Hematopoietic multipotent progenitor cell (in vitro differentiated cells): ENCODE measurements at regions not wholly inside any gene's neighbourhood (a gene's known extent, or its start where the extent isn't known, plus 50 kb on each side); places are given as distances from the start of the nearest gene placed in this dataset.

Experiments
- DNase-seq, 3 donors: peaks; one replicate each; pipeline ENCODE4 v3.0.0-alpha.2; 2011 to 2015; ENCODE audit warnings: low read depth in 2 of 3, low spot score in 2 of 3

GRCh38 chr21:35672313-35672712 is 388.0 kb downstream of the SETD4 start:
- no peak for DNase-seq

DNA sequence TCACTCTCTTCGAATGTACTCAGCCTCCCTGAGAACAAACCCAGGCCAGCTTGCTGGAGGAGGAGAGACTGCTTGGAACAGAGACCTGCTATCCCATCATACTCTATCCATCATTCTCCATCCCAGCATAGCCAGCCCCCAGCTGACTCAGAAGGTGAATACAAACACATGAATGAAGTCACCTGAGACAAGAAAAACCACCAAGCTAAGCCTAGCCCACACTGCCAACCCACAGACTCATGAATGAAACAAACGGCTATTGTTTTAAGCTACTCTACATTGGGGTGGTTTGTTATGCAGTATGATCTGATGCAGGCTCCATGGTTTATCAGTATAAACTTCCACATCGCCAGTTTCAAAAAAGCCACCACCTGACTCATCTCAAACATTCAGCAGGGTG is 395.6 kb downstream of the SETD4 start:
- no peak for DNase-seq

GRCh38 chr21:35663856-35664606 is 396.3 kb downstream of the SETD4 start:
- no peak for DNase-seq

- peak in 2 of 3 donors; percentile 58 to 82 for DNase-seq
Observed at GRCh38 chr21:35658242-35658641, 402.1 kb downstream of the SETD4 start.

- DNase-seq, result no peak
Observed at GRCh38 chr21:35652872-35653271, 407.5 kb downstream of the SETD4 start.

DNA sequence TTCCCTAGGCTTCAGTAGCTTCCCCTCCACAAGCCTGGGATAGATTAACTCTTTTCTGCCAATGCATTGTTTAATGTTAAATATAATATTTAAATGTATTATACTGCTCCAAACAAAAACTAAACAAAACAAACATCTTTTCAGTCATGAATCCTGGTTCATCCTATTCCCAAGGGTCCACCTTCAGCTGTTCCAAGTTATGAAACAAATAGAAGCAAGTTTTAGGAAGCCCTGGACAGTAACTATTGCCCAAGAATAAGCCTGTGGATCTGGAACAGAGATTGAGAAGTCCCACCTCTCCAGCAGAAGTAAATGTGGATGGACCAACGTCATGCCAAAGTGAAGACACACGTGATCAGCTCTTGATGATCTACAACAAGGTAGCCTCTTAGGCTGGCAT is 408.1 kb downstream of the SETD4 start:
- no peak for DNase-seq

DNA sequence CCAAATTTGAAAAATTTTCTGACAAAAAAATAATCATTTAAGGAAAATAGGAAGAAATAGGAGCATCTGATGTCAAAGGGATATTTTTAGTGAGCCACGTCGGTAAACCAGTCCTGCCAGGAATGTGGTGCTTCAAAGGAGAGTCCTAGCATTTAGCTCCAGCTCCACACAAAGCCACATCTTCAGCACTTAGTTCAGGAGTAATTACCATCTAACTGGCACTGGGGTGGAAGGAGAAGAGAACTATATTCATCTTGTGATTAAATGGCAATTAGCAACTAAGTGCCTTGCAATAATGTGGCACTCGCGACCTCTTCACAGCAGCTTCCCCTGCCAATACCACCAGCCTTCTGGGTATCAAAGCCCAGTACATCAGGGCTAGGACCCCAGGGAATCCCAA is 409.1 kb downstream of the SETD4 start:
- no peak for DNase-seq

DNA sequence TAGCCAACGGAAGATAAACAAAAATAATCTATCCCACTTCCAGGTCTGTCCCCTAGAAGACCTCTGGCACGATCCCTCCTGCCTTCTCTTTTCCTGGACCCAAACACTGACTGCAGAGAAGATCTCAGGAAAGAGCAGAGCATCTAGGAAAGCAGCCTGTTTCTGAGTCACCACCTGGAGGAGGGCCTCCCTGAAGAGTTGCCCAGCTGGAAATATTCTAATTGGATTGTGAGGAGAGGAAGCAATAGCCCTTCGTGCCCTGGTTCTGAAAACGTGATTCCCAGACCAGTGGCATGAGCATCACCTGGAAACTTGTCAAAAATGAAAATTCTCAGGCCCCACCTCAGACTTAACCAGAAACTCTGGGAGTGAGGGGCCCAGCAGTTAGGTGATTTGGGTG is 411.1 kb downstream of the SETD4 start:
- DNase-seq, result no peak

- no peak for DNase-seq
Observed at GRCh38 chr21:35648512-35648911, 411.8 kb downstream of the SETD4 start.

DNA sequence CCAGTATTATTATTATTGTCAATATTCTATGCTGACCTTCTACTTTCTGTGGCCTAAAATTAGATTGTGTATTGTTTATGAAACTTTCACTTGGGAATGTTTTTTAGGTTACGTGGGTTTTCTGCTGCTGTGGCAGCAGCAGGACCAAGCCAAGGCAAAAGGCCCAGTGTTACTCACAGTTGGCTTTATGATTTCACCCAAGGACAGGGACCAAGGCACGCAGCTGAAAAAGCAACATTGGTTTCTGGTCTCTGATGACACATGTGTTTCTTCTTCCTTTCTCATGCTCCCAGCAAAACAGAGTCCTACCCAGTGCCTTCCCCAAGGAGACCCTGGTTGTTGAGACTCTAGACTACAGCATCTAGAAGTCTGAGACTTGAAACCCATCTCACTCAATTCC is 413.7 kb downstream of the SETD4 start:
- no peak for DNase-seq

DNA sequence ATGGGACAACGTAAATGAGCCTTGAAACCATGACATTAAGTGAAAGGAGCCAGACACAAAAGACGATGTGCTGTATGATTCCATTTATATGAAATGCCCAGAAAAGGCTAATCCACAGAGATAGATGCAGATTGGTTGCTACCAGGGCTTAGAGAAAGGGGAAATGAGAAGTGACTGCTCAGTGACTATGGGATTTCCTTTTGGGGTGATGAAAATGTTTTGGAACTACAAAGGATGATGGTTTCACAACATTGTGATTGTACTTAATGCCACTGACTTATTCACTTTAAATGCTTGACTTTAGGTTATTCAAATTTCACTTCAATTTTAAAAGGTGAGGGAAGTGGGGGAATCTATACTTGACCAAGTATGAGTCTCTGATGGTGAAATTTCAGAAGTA is 414.3 kb downstream of the SETD4 start:
- DNase-seq, result no peak

DNA sequence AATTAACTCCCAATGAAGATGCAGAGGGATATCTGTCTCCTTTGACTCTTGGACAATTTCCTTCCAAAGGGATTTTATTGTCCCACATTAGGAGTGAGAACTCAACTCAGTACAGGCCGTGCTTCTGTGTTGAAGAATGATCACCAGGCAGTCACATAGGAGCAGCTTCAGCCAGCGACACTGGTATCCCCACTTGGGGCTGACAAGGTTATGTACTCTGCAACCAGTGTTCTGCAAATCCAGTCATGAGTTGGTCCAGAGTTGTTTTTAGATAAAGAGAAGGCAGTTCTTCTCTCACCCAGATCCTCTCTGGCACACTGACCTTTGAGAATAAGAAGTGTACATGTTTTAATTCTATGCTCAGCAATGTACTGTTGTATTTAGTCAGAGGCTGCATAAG is 415.8 kb downstream of the SETD4 start:
- DNase-seq, result no peak

DNA sequence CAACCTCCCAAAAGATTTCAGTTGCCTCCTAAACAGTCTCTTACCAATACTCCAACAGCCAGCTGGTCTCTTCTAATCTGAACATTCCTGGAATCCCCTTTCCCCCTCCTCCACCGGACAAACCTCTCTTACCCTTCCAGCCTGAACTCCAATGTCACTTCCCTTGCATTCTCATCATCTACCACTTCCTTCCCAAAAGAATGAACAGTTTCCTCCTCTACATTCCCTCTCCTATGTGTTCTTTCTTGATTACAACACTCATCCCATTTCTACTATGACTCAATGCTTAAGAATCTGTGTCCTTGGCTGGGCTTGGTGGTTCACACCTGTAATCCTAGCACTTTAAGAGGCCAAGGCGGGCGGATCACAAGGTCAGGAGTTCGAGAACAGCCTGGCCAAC is 417.1 kb downstream of the SETD4 start:
- no peak for DNase-seq

DNA sequence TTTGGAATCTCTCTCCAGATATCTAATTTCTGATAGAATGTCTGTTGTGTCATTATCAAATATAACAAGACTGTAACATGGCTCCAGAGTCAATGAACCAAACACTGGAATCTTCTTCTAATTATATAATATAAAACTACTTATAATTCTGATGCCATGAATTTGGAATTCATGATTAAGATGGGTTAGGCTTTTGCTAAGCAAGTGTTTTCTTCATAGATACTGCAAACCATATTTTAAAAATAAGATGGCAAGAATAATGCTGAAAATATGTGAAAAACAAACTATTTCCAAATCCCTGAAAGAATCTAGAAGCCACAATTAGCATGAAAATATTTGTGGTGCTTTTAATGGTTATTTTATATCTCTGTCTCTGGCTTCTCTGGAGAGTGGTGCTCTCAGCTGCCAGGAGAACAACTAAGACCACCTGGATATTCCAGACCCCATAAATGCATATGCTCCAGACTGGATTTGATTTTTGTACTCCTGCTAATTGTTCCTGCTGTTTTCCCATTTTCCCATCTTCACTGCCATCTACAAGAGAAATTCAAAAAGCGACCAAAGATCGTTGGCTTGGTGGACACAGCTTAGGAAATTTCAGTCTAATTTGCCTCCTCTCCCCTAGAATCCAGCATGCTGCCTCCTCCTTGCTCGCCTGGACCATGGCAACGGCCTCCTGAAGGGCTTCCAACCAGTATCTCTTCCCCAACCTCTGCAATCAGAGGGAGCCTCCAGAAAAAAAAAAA is 418.9 kb downstream of the SETD4 start:
- DNase-seq, result no peak

DNA sequence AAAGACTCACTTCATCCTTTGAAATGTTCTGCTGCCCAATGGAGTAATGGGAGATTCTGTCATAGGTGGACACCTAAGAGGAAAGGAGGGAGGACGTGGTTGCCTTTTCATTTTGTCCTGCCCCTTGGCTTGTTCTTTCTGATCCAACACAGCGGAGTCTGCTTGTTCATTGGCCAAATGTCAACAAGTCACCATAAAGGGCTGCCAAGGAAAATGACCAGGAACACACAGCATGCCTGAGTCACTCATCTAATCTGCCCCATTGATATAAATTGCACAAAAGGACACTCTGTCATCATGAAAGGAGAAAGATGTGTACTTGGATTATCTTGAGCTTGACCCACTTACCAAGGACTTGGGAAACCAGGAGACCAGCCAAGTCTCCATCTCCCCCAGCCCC is 422.9 kb downstream of the SETD4 start:
- no peak for DNase-seq

DNA sequence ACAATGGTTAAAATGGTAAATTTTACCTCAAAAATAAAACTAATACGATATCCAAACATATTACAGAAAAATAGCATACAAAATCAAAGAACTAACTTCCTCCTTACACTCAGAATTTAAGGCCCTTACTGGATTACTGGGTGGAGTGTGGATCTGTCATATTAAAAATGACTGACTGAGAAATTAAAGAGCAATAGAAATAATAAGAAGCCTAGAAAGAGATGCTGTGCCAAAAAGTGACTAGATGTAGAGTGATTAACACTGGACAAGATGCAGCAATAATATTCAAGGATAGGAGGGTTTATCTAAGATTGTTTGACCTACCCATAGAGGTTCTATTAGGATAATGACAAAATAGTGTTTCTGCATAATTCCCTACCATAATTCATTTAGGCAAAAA is 424.3 kb downstream of the SETD4 start:
- DNase-seq, result no peak

GRCh38 chr21:35635261-35635660 is 425.1 kb downstream of the SETD4 start:
- DNase-seq, result no peak

GRCh38 chr21:35633501-35633900 is 426.8 kb downstream of the SETD4 start:
- DNase-seq, result no peak

GRCh38 chr21:35632711-35633110 is 427.6 kb downstream of the SETD4 start:
- DNase-seq, result no peak

DNA sequence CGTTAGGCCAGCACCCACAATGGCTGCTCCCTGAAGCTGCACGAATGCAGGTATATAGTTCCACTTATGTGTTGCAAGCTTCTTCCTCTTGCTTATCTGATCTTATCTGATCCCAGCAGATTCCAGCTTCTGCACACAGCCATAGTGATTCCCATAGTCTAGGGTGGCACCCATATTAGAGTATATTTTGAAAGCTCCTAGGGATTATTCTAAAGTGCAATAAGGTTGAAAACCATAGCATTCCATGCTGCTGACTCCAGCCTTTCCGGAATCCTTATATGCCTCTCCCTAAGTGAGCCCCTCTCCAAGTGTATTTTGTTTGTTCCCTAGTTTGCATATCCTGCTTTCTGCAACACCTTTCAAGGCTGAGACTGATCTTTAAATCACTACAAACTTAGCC is 432.0 kb downstream of the SETD4 start:
- no peak for DNase-seq

DNA sequence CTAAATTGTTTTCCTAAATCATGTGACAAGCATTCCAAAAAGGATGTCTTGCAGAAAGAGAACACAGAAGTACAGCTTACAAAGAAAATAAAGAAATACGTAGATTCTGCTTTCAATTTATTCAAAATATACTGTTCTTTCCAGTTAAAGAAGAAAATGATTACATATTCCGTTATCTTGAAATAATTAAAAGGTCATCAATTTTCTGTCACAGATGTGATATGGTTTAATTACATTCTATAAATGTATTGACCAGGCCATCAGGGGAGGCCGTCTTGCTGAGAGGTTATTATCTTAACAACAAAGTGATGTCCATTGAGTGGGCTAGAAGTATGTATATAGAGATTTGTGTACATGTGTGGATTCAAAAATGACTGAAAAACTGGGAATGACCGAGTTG is 432.9 kb downstream of the SETD4 start:
- no peak for DNase-seq

- DNase-seq, result no peak
Observed at GRCh38 chr21:35625576-35625975, 434.8 kb downstream of the SETD4 start.
